Tibial nerve (tissue), 3 donors: ENCODE measurements at regions not wholly inside any gene's neighbourhood (a gene's known extent, or its start where the extent isn't known, plus 50 kb on each side); places are given as distances from the start of the nearest gene placed in this dataset.

Source experiments
- POLR2A ChIP-seq, 2 donors: fragments of 450-650 bp; IDR thresholded peaks; one replicate each; pipeline ENCODE4 v1.6.1; 2017; ENCODE audit warnings: antibody characterized with exemption in 2 of 2, mild to moderate bottlenecking in 2 of 2, moderate library complexity in 2 of 2
- TF ChIP-seq, protein P1 (sequence below), 5 experiments: fragments of 200-600 bp in 3 of 5; fragments of 450-650 bp in 2 of 5; sonication (generic) in 3 of 5; IDR thresholded peaks; one replicate each; pipeline ENCODE4 v1.5.1; 2016 to 2019; ENCODE audit warnings: antibody characterized with exemption in 5 of 5, mild to moderate bottlenecking in 3 of 5, moderate library complexity in 2 of 5

DNA sequence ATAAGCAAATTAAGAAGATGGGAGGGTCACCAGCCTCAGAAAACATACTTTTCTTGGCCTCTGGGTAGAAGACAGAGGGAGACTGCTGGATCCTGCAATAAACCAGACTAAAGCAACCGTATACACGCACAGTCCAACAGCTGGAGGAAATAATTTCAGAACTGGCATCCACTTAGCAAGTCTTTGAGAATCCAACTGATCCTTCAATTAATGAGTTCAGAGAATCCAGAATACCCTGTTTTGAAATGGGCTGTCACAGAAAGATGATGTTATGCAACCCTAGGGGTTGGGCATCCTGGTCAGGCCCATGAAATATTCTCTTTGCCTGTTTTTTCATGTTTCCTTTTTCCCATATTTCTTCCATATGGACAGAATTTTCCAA is 134.0 kb upstream of the MAGI3 start:
- TF ChIP-seq, protein P1, sequence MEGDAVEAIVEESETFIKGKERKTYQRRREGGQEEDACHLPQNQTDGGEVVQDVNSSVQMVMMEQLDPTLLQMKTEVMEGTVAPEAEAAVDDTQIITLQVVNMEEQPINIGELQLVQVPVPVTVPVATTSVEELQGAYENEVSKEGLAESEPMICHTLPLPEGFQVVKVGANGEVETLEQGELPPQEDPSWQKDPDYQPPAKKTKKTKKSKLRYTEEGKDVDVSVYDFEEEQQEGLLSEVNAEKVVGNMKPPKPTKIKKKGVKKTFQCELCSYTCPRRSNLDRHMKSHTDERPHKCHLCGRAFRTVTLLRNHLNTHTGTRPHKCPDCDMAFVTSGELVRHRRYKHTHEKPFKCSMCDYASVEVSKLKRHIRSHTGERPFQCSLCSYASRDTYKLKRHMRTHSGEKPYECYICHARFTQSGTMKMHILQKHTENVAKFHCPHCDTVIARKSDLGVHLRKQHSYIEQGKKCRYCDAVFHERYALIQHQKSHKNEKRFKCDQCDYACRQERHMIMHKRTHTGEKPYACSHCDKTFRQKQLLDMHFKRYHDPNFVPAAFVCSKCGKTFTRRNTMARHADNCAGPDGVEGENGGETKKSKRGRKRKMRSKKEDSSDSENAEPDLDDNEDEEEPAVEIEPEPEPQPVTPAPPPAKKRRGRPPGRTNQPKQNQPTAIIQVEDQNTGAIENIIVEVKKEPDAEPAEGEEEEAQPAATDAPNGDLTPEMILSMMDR (IDR thresholded peaks at IDR 0.05): no peak
- no peak for TF ChIP-seq POLR2A (IDR thresholded peaks at IDR 0.05)
